Stimulated activated effector memory CD8-positive, alpha-beta T cell treated with anti-CD3 and anti-CD28 coated beads, Interleukin-12 subunit alpha, Interleukin-12 subunit beta, amount 100 ng/mL, for 72 hours (primary cell): ENCODE measurements at regions not wholly inside any gene's neighbourhood (a gene's known extent, or its start where the extent isn't known, plus 50 kb on each side); places are given as distances from the start of the nearest gene placed in this dataset.

ENCODE experiments used
- ATAC-seq: fragments of 150-1000 bp; cut with Tn5 transposase; 2 replicates; pipeline ENCODE4 v1.10.0; 2021
- DNase-seq, 2 donors: peaks; one replicate each; pipeline ENCODE4 v3.0.0; 2021 to 2022; ENCODE audit warnings: low spot score in 2 of 2
- H3K27ac Mint-ChIP-seq: one replicate; pipeline ENCODE4 v1.8.0; 2022; ENCODE audit warnings: mild to moderate bottlenecking, mixed read lengths
- H3K36me3 Mint-ChIP-seq: one replicate; pipeline ENCODE4 v1.8.0; 2022; ENCODE audit warnings: mild to moderate bottlenecking, mixed read lengths
- H3K4me1 Mint-ChIP-seq: one replicate; pipeline ENCODE4 v1.8.0; 2022; ENCODE audit warnings: mixed read lengths
- H3K4me3 Mint-ChIP-seq: one replicate; pipeline ENCODE4 v1.8.0; 2022; ENCODE audit warnings: mild to moderate bottlenecking, mixed read lengths
- H3K9me3 Mint-ChIP-seq: one replicate; pipeline ENCODE4 v1.8.0; 2022; ENCODE audit warnings: mixed read lengths

GRCh38 chr20:24734139-24734538, 214.9 kb upstream of the CST7 start:
- Mint-ChIP-seq H3K4me1 (peaks cover 3% of the 10 kb centered on the region), H3K36me3 (no peaks in the 10 kb centered on the region), H3K27ac (no peak overlapping the region), H3K4me3 (no peak overlapping the region), H3K9me3 (no peaks in the 10 kb centered on the region)
- ATAC-seq, result no peak
- peak in 1 of 2 donors; percentile 38 for DNase-seq

DNA sequence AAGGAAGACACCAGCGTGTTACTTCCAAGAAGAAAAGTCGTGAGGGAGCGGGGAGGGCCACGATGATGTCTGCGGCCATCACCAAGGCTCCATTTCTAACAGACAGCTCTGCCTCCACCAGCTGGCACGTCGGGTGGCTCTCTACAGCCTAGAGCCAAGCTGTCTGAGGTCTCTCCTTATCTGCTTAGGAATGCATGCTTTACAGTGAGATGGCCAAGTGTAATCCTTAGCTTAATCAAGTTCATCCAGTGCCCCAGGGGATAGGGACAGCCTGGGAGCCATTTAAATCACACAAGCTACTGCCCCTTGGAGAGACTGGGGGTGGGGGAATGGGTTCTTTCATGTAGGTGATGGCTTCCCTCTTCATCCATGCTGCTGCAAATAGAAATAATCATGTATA, 213.8 kb upstream of the CST7 start:
- ATAC-seq (no peak), DNase-seq (no peak)
- Mint-ChIP-seq H3K9me3 (no peaks in the 10 kb centered on the region), H3K36me3 (no peaks in the 10 kb centered on the region), H3K4me3 (no peak overlapping the region), H3K4me1 (peaks cover 9% of the 10 kb centered on the region), H3K27ac (no peak overlapping the region)

DNA sequence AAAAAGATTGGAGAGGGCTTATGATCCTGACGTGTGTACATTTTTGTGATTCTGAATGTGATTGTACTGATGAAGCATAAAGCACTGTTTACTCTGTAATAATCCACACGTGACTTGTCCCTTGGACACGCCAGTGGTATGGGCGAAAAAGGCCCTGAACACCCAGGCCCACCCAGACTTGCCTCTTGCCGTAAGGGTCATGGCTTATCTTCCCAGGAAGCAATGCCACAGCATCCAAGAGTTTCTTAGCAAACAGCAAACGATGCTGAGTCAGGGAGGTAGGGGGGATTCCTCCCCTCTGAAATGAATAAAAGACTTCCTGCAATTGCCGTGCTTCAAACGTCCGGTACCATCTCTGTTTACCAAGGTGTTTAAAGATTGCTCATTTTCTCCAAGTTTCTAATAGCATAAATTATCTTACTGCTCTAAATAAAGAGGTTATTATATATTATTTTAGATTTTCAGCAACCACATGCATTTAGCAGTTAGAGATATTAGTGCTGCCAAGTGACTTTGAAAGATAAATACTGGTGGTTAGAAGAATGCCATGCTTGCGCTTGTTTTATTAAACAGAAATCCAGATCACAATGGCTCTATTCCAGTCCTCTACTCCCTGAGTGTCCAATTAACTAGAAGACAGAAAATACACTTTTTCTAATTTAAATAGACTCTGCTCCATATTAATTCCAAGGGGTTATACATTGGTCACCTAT, 212.8 kb upstream of the CST7 start:
- Mint-ChIP-seq H3K36me3 (no peaks in the 10 kb centered on the region), H3K9me3 (no peaks in the 10 kb centered on the region), H3K27ac (no peak overlapping the region), H3K4me3 (no peak overlapping the region), H3K4me1 (peaks cover 9% of the 10 kb centered on the region)
- no peak for ATAC-seq
- no peak for DNase-seq

DNA sequence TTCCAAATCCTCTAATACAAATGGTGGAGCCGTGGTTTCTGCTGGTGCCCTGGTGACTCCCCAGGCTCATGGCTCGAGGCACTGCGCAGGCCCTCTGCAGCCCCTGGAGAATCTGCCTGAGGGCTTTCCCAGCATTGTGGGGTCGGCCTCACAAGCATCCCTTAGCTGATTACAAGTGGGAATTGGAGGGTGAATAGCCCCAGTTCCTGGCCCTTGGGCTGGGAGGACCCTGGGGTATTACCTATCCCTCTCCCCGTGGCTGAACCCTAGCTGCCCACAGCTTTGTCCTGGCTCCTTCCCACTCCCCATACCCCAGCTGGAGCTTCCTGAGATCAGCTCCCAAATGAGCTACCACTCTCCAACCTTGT, 212.2 kb upstream of the CST7 start:
- Mint-ChIP-seq H3K4me1 (peaks cover 9% of the 10 kb centered on the region), H3K36me3 (no peaks in the 10 kb centered on the region), H3K4me3 (no peak overlapping the region), H3K27ac (no peak overlapping the region), H3K9me3 (no peaks in the 10 kb centered on the region)
- DNase-seq, result peak in 1 of 2 donors; percentile 38
- ATAC-seq, result no peak

- Mint-ChIP-seq H3K27ac (no peak overlapping the region), H3K4me1 (peaks cover 9% of the 10 kb centered on the region), H3K36me3 (no peaks in the 10 kb centered on the region), H3K9me3 (no peaks in the 10 kb centered on the region), H3K4me3 (no peak overlapping the region)
- peak; percentile 23 for ATAC-seq
- DNase-seq, result peak in 1 of 2 donors; percentile 44
Observed at GRCh38 chr20:24737212-24737850, 211.7 kb upstream of the CST7 start.

- Mint-ChIP-seq H3K4me3 (no peak overlapping the region), H3K36me3 (no peaks in the 10 kb centered on the region), H3K4me1 (peaks cover 9% of the 10 kb centered on the region), H3K27ac (no peak overlapping the region), H3K9me3 (no peaks in the 10 kb centered on the region)
- peak; percentile 6 for ATAC-seq
- peak in 1 of 2 donors; percentile 44 for DNase-seq
Observed at GRCh38 chr20:24738058-24738775, 210.9 kb upstream of the CST7 start.

DNA sequence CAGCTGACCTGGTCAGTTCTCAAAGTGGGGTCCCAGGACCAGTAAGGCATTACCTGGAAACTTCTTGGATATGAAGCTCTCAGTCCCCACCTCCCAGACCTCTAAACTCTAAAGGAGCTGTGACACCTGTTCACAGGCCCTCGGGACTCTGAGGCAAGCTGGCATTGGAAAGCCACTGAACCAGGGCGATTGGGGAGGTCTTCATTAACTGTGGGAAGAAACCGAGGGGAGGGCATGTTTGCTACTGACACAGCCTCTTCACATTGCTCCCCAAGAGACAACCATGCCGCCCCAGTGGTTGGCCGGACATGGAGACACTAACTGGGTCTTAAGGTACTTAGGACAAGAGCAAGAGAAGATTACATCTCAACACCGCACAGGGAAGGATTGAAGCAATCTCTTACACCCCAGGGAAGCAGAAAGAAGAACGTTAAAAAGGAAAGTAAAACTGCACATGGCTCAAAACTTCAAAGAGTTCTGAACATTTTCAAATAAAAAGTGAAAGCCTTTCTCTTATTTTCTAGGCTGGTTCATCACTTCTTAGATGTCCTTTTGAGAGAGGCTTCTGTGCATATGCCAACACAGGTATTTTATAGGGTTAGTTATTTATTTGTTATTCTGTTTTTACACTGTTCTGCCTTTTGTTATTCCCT, 210.0 kb upstream of the CST7 start:
- peak overlapping the region; percentile 67 for H3K27ac Mint-ChIP-seq
- H3K36me3 Mint-ChIP-seq, result no peaks in the 10 kb centered on the region
- H3K4me1 Mint-ChIP-seq, result peaks cover 9% of the 10 kb centered on the region
- H3K9me3 Mint-ChIP-seq, result no peaks in the 10 kb centered on the region
- DNase-seq, result peak in 1 of 2 donors; percentile 49
- H3K4me3 Mint-ChIP-seq, result peak overlapping the region; percentile 10
- ATAC-seq, result no peak

- no peak for DNase-seq
- ATAC-seq, result no peak
- Mint-ChIP-seq H3K9me3 (no peaks in the 10 kb centered on the region), H3K36me3 (no peaks in the 10 kb centered on the region), H3K27ac (peak overlapping the region; percentile 67), H3K4me3 (no peak overlapping the region), H3K4me1 (peaks cover 9% of the 10 kb centered on the region)
Observed at GRCh38 chr20:24739746-24740145, 209.3 kb upstream of the CST7 start.

- DNase-seq, result no peak
- Mint-ChIP-seq H3K4me3 (no peak overlapping the region), H3K36me3 (no peaks in the 10 kb centered on the region)
Observed at GRCh38 chr20:24741493-24742072, 207.5 kb upstream of the CST7 start.

DNA sequence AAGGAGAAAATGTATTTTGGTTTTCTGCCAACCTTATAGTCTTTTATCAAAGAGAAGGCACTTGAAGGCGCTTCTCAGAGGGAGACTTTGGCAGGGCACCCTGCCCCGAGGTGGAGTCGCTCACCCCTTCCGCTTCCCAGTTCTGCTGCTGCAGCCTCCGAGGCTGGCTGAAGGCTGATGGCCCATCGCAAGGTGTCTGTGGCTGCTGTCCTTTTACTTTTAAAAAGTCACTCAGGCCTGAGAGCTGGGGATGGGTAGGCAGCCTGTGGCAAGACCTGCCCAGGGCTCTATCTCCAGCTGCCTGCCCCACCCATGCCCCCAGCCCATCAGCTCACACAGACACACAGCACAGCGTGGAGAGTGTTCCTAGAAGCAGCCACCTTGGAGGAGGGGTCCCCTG, 206.6 kb upstream of the CST7 start:
- H3K4me1 Mint-ChIP-seq, result peaks cover 9% of the 10 kb centered on the region
- no peak overlapping the region for H3K27ac Mint-ChIP-seq
- H3K36me3 Mint-ChIP-seq, result no peaks in the 10 kb centered on the region
- no peaks in the 10 kb centered on the region for H3K9me3 Mint-ChIP-seq
- DNase-seq (no peak), ATAC-seq (no peak)
- no peak overlapping the region for H3K4me3 Mint-ChIP-seq

More at GRCh38 chr20:24741493-24742072, 207.5 kb upstream of the CST7 start:
- ATAC-seq, result no peak
- Mint-ChIP-seq H3K4me1 (peaks cover 9% of the 10 kb centered on the region), H3K9me3 (no peaks in the 10 kb centered on the region), H3K27ac (no peak overlapping the region)

- Mint-ChIP-seq H3K4me1 (peaks cover 9% of the 10 kb centered on the region), H3K9me3 (no peaks in the 10 kb centered on the region), H3K27ac (no peak overlapping the region), H3K4me3 (no peak overlapping the region), H3K36me3 (no peaks in the 10 kb centered on the region)
- DNase-seq (no peak), ATAC-seq (no peak)
Observed at GRCh38 chr20:24742989-24743388, 206.1 kb upstream of the CST7 start.

DNA sequence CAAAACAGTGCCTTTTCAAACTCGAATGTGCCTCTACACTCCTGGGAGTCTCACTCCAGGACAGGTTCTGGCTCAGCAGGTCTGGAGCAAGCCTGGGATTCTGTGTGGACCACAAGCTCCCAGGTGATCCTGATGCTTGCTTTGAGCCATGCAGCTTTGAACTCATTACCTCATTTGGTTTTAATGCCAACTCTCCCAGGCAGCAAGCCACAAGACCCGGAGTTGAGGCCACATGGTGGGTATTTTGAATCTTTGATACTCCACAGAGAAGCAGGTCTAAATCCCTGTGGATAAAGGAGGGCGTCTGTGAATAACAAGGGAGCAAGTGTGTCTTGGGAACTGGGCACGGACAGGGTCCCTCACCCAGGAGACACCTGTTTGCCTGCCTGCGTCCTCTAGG, 205.4 kb upstream of the CST7 start:
- no peaks in the 10 kb centered on the region for H3K9me3 Mint-ChIP-seq
- H3K4me3 Mint-ChIP-seq, result no peak overlapping the region
- ATAC-seq, result no peak
- DNase-seq, result no peak
- H3K4me1 Mint-ChIP-seq, result peaks cover 9% of the 10 kb centered on the region
- H3K36me3 Mint-ChIP-seq, result no peaks in the 10 kb centered on the region
- no peak overlapping the region for H3K27ac Mint-ChIP-seq

GRCh38 chr20:24744747-24745146, 204.3 kb upstream of the CST7 start:
- DNase-seq, result no peak
- H3K4me1 Mint-ChIP-seq, result no peaks in the 10 kb centered on the region
- ATAC-seq, result no peak
- no peak overlapping the region for H3K4me3 Mint-ChIP-seq
- H3K36me3 Mint-ChIP-seq, result no peaks in the 10 kb centered on the region
- no peak overlapping the region for H3K27ac Mint-ChIP-seq
- no peaks in the 10 kb centered on the region for H3K9me3 Mint-ChIP-seq

DNA sequence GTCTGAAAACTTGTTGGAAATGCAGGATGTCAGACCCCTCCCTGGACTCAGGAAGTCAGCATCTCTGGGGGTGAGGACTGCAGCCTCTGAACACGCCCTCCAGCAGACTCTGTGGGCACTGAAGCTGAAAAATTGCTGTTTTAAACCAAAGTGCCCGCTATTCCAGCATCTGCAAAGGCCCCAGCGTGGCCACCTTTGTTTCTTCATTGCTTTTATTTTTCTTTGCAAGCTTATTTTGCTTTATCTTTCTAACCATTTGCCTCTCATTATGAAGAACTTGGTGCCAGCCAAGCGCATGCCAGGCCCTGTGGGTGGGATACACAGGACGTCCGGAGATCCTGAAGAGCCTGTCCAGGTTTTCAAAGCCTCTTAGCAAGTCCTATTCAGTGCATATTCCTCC, 203.9 kb upstream of the CST7 start:
- Mint-ChIP-seq H3K9me3 (no peaks in the 10 kb centered on the region), H3K27ac (no peak overlapping the region), H3K4me1 (no peaks in the 10 kb centered on the region), H3K4me3 (no peak overlapping the region), H3K36me3 (no peaks in the 10 kb centered on the region)
- ATAC-seq (no peak), DNase-seq (no peak)

DNA sequence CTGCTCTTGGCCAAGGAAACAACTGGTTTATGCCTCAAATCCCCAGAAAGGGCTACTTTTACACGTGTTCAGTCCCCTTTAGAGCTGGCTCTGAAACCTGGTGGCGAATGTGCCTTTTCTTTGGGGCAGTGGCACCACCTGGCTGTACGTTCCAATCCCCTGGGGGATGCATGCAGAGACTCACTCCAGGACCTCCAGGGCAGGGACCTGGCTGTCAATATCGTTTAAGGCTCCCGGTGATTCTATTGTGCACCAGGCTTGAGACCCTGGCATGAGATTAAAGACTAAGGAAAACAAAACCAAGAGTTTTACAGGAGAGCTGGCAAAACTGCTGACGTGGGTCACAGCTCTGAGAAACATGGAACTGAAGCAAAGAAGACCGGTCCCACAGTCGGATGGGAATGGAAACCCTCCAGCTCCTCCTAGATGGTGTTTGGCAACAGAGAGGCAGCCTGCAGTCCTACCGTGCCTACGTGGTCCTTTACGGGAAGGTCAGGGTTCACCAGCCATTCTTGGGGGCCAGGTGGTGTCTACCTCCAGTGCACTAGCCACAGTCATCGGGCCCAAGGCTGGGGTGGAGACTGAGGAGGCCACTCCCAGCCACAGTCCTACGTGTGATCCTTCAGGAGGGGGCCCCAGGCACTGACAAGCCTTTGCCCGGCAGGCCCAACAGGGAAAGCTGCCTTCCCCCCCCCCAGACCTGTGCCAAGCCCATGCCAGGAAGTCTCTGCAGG, 203.3 kb upstream of the CST7 start:
- no peak overlapping the region for H3K4me3 Mint-ChIP-seq
- no peak for ATAC-seq
- no peak overlapping the region for H3K27ac Mint-ChIP-seq
- no peaks in the 10 kb centered on the region for H3K9me3 Mint-ChIP-seq
- no peaks in the 10 kb centered on the region for H3K4me1 Mint-ChIP-seq
- DNase-seq, result no peak
- no peaks in the 10 kb centered on the region for H3K36me3 Mint-ChIP-seq
